Left ventricle myocardium inferior (tissue), 1 donor: ENCODE measurements at regions not wholly inside any gene's neighbourhood (a gene's known extent, or its start where the extent isn't known, plus 50 kb on each side); places are given as distances from the start of the nearest gene placed in this dataset.

Experiments
- DNase-seq: peaks from one replicate; pipeline ENCODE4 v3.0.0-alpha.2; 2020
- H3K27ac ChIP-seq: fragments of 200-600 bp; replicated peaks from 2 replicates; pipeline ENCODE4 v1.8.0; 2021
- H3K27me3 ChIP-seq: fragments of 200-600 bp; 2 replicates; pipeline ENCODE4 v1.8.0; 2021; ENCODE audit warnings: low read depth
- H3K36me3 ChIP-seq: fragments of 200-600 bp; 2 replicates; pipeline ENCODE4 v1.8.0; 2021
- H3K4me1 ChIP-seq: fragments of 200-600 bp; 2 replicates; pipeline ENCODE4 v1.8.0; 2021
- H3K4me3 ChIP-seq: fragments of 200-600 bp; 2 replicates; pipeline ENCODE4 v1.8.0; 2021; ENCODE audit warnings: mild to moderate bottlenecking, moderate library complexity
- H3K9me3 ChIP-seq: fragments of 200-600 bp; replicated peaks from 2 replicates; pipeline ENCODE4 v1.8.0; 2021
- intact Hi-C: fragments of 100-400 bp; cut with micrococcal nuclease; formaldehyde crosslinking; loops from one replicate; pipeline ENCODE4 v1.11.0; 2022
- TF ChIP-seq, protein P1 (sequence below): fragments of 200-600 bp; IDR thresholded peaks from 2 replicates; pipeline ENCODE4 v1.8.0; 2021; ENCODE audit warnings: antibody characterized with exemption, mild to moderate bottlenecking, borderline replicate concordance
- donor health status: DM: no; HTN: yes; CAD: no; lungs with severe emphysema.

DNA sequence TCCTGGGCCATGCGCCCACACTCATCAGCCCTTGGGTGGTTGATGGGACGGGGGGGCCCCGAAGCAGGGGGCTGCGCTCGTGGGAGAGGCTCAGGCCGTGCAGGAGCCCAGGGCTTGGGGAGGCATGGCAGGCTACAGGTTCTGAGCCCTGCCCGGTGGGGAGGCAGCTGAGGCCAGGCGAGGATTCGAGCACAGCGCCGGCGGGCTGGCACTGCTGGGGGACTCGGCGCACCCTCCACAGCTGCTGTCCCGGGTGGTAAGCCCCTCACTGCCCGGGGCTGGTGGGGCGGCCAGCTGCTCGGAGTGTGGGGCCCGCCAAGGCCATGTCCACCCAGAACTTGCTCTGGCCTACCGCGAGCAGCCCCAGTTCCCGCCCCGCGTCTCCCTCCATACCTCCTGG is 295.8 kb upstream of the SEL1L start:
- H3K4me3 ChIP-seq, result no peak overlapping the region
- peaks cover 5% of the 10 kb centered on the region for H3K4me1 ChIP-seq
- no peaks in the 10 kb centered on the region for H3K27me3 ChIP-seq
- H3K27ac ChIP-seq, result no peak overlapping the region
- DNase-seq, result no peak
- TF ChIP-seq, protein P1, sequence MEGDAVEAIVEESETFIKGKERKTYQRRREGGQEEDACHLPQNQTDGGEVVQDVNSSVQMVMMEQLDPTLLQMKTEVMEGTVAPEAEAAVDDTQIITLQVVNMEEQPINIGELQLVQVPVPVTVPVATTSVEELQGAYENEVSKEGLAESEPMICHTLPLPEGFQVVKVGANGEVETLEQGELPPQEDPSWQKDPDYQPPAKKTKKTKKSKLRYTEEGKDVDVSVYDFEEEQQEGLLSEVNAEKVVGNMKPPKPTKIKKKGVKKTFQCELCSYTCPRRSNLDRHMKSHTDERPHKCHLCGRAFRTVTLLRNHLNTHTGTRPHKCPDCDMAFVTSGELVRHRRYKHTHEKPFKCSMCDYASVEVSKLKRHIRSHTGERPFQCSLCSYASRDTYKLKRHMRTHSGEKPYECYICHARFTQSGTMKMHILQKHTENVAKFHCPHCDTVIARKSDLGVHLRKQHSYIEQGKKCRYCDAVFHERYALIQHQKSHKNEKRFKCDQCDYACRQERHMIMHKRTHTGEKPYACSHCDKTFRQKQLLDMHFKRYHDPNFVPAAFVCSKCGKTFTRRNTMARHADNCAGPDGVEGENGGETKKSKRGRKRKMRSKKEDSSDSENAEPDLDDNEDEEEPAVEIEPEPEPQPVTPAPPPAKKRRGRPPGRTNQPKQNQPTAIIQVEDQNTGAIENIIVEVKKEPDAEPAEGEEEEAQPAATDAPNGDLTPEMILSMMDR, result no peak
- no peaks in the 10 kb centered on the region for H3K36me3 ChIP-seq
- H3K9me3 ChIP-seq, result peaks cover 4% of the 10 kb centered on the region
- intact Hi-C loops, result no loop called here

DNA sequence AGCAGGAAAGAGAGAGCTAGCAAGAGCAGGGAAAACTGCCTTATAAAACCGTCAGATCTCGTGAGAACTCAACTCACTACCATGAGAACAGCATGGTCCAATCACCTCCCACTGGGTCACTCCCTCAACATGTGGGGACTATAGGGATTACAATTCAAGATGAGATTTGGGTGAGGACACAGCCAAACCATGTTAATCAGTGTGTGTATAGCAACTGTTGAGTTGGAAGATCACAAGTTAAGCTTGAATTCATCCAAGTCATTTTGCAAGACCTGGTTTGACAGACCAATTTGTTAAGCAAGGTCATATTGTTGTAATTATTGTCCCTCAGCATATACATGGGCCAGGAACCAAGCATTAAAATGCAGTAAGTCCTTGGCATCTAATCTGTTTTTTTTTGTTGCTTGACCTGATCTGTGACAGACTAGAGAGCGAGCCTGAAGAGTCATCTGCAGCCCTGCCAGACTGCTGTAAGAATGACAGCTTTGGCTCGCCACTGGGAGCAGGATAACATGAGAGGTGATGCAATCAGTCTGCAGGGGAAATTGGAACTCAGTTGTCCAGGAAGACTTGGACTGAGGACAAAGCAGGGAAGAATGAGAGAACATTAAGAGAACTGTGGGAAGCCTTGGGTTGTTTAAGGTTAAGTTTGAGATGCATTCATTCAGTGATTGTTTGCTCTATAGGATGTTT is 297.6 kb upstream of the SEL1L start:
- H3K27me3 ChIP-seq, result no peaks in the 10 kb centered on the region

DNA sequence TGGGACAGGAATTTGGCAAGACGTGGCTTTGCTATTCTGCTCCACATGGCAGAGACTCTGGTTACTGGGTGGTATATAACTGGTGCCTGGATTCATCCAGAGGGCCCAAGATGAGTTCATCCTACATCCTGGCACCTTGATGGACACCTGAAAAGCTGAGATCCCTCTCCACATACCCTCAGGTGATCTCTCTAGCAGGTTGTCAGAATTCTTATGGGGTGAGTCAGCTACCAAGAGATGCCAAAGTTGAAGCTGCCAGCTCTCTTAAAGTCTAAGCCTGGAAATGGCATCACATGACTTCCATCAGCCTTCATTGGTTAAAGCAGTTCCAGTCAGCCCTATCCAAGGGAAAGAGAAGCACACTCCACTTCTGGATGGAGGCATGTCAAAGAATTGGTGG is 300.7 kb upstream of the SEL1L start:
- intact Hi-C loops, result no loop called here
- Histone ChIP-seq H3K27me3 (no peaks in the 10 kb centered on the region), H3K27ac (no peak overlapping the region), H3K4me3 (no peak overlapping the region), H3K4me1 (peaks cover 5% of the 10 kb centered on the region), H3K9me3 (peaks cover 25% of the 10 kb centered on the region), H3K36me3 (no peaks in the 10 kb centered on the region)
- DNase-seq, result no peak
- TF ChIP-seq, protein P1, result no peak

More for the DNA sequence above, 297.6 kb upstream of the SEL1L start:
- TF ChIP-seq, protein P1, result no peak
- Histone ChIP-seq H3K27ac (peak overlapping the region; percentile 43), H3K36me3 (no peaks in the 10 kb centered on the region), H3K4me3 (no peak overlapping the region), H3K9me3 (peaks cover 20% of the 10 kb centered on the region), H3K4me1 (peaks cover 5% of the 10 kb centered on the region)
- intact Hi-C loops, result no loop called here
- peak; percentile 59 for DNase-seq

DNA sequence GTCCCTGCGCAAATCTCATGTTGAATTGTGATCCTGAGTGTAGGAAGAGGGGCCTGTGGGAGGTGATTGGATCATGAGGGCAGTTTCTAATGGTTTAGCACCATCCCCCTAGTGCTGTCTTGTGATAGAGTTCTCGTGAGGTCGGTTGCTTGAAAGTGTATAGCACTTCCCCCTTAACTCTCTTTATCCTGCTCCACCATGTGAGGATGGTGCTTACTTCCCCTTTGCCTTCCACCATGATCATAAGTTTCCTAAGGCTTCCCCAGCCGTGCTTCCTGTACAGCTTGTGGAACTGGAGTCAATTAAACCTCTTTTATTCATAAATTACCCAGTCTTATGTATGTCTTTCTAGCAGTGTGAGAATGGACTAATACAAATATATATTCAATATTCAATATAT is 303.7 kb upstream of the SEL1L start:
- H3K9me3 ChIP-seq, result peaks cover 21% of the 10 kb centered on the region
- no peaks in the 10 kb centered on the region for H3K4me1 ChIP-seq
- H3K27ac ChIP-seq, result no peak overlapping the region
- H3K4me3 ChIP-seq, result no peak overlapping the region
- intact Hi-C loops, result no loop called here
- TF ChIP-seq, protein P1, result no peak
- no peak for DNase-seq
- H3K27me3 ChIP-seq, result no peaks in the 10 kb centered on the region
- no peaks in the 10 kb centered on the region for H3K36me3 ChIP-seq

DNA sequence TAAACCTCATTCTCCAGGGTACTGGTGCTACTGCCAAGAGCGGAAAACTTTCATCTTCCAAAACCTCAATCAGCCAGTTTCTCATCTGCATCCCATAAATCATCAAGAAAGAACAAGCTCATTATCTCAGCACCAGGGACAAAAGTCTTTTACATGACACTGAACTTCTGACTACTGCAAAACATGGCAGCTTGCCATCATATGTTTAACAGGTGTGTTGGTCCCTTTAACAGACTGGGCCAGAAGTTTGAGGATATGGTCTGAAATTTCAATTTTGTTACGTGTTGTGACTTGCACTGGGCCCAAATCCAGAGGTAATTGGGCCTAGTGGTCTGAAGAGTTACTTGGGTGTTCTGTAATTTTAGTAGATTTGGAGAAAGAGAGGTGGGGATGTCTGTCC is 305.4 kb upstream of the SEL1L start:
- Histone ChIP-seq H3K27me3 (no peaks in the 10 kb centered on the region), H3K36me3 (no peaks in the 10 kb centered on the region), H3K9me3 (peaks cover 21% of the 10 kb centered on the region), H3K27ac (no peak overlapping the region), H3K4me1 (no peaks in the 10 kb centered on the region), H3K4me3 (no peak overlapping the region)
- intact Hi-C loops, result no loop called here
- DNase-seq, result no peak
- TF ChIP-seq, protein P1, result no peak

DNA sequence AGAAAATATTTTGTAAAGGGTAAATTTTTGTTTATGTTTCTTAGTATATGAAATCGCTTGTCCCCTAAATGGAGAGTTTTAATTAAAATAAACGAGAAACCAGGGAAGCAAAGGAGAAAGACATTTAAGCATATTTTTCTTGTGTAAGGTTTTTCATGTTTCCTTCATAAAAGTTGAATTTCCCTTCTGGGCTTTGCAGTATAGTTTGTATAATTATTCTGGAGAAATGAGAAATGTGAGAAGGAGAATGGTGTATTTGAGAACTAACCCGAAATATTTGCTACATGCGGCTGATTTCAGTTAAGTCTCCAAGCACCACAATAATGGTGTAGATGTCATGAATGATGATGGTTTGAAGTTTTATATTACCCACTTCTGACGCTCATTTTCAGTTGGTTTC is 307.7 kb upstream of the SEL1L start:
- Histone ChIP-seq H3K27me3 (no peaks in the 10 kb centered on the region), H3K4me1 (no peaks in the 10 kb centered on the region), H3K27ac (no peak overlapping the region), H3K9me3 (peaks cover 4% of the 10 kb centered on the region), H3K36me3 (no peaks in the 10 kb centered on the region), H3K4me3 (no peak overlapping the region)
- intact Hi-C loops, result no loop called here
- TF ChIP-seq, protein P1, result no peak
- no peak for DNase-seq
